GM23248 (cell line): ENCODE measurements at regions not wholly inside any gene's neighbourhood (a gene's known extent, or its start where the extent isn't known, plus 50 kb on each side); places are given as distances from the start of the nearest gene placed in this dataset.

Experiments used
- DNase-seq: peaks from one replicate; pipeline ENCODE4 v3.0.0-alpha.2; 2015
- H2AFZ ChIP-seq: fragments of 200-600 bp; sonication (generic); 2 replicates; pipeline ENCODE4 v1.6.1; 2016; ENCODE audit warnings: antibody characterized with exemption
- H3F3A ChIP-seq: fragments of 200-600 bp; sonication (generic); 2 replicates; pipeline ENCODE4 v1.6.1; 2016; ENCODE audit warnings: mild to moderate bottlenecking, antibody characterized with exemption, mixed run types; ENCODE audit not compliant: insufficient read depth
- H3K27ac ChIP-seq: fragments of 200-600 bp; sonication (generic); 2 replicates; pipeline ENCODE4 v1.5.1; 2016; ENCODE audit warnings: mild to moderate bottlenecking
- H3K27me3 ChIP-seq: fragments of 200-600 bp; sonication (generic); replicated peaks from 2 replicates; pipeline ENCODE4 v1.6.1; 2016; ENCODE audit warnings: mild to moderate bottlenecking; ENCODE audit not compliant: insufficient read depth
- H3K36me3 ChIP-seq: fragments of 200-600 bp; sonication (generic); 2 replicates; pipeline ENCODE4 v1.6.1; 2016; ENCODE audit warnings: low read depth, mild to moderate bottlenecking
- H3K4me1 ChIP-seq: fragments of 200-600 bp; sonication (generic); 2 replicates; pipeline ENCODE4 v1.6.1; 2016; ENCODE audit warnings: mild to moderate bottlenecking; ENCODE audit not compliant: insufficient read depth
- H3K4me2 ChIP-seq: fragments of 200-600 bp; sonication (generic); one replicate; pipeline ENCODE4 v1.6.1; 2016; ENCODE audit warnings: mild to moderate bottlenecking; ENCODE audit not compliant: unreplicated experiment
- H3K4me3 ChIP-seq: fragments of 200-600 bp; sonication (generic); 2 replicates; pipeline ENCODE4 v1.5.1; 2016; ENCODE audit warnings: mild to moderate bottlenecking
- H3K79me2 ChIP-seq: fragments of 200-600 bp; sonication (generic); 2 replicates; pipeline ENCODE4 v1.6.1; 2016; ENCODE audit warnings: mild to moderate bottlenecking; ENCODE audit not compliant: insufficient read depth
- H3K9ac ChIP-seq: fragments of 200-600 bp; sonication (generic); 2 replicates; pipeline ENCODE4 v1.6.1; 2016; ENCODE audit warnings: mild to moderate bottlenecking
- H3K9me2 ChIP-seq: fragments of 200-600 bp; sonication (generic); 2 replicates; pipeline ENCODE4 v1.6.1; 2016; ENCODE audit warnings: mixed run types, mild to moderate bottlenecking, moderate library complexity; ENCODE audit not compliant: insufficient read depth
- H3K9me3 ChIP-seq: fragments of 200-600 bp; sonication (generic); one replicate; pipeline ENCODE4 v1.6.1; 2017; ENCODE audit warnings: low read depth
- H4K20me1 ChIP-seq: fragments of 200-600 bp; sonication (generic); 2 replicates; pipeline ENCODE4 v1.6.0; 2016; ENCODE audit not compliant: insufficient read depth
- EZH2 ChIP-seq: fragments of 200-600 bp; sonication (generic); IDR thresholded peaks from 2 replicates; pipeline ENCODE4 v1.6.1; 2018; ENCODE audit warnings: antibody characterized with exemption, mild to moderate bottlenecking; ENCODE audit not compliant: insufficient read depth, poor library complexity, severe bottlenecking
- EZH2phosphoT487 ChIP-seq: fragments of 200-600 bp; sonication (generic); IDR thresholded peaks from 2 replicates; pipeline ENCODE4 v1.6.1; 2018; ENCODE audit warnings: antibody characterized with exemption, moderate library complexity, mild to moderate bottlenecking, low read depth; ENCODE audit not compliant: insufficient read depth
- WGBS, 2 experiments: methylation state at CpG; one replicate each; pipeline ENCODE4 v1.1.6; 2015 to 2017; ENCODE audit warnings: low lambda C conversion rate in 2 of 2, low coverage in 1 of 2; ENCODE audit errors: missing lambda C conversion rate in 2 of 2; 5-methylcytosine and 5-hydroxymethylcytosine counted together
- in situ Hi-C: fragments of 300-500 bp; cut with MboI; formaldehyde crosslinking; loops from 2 replicates; pipeline ENCODE4 v1.15.0; 2020

DNA sequence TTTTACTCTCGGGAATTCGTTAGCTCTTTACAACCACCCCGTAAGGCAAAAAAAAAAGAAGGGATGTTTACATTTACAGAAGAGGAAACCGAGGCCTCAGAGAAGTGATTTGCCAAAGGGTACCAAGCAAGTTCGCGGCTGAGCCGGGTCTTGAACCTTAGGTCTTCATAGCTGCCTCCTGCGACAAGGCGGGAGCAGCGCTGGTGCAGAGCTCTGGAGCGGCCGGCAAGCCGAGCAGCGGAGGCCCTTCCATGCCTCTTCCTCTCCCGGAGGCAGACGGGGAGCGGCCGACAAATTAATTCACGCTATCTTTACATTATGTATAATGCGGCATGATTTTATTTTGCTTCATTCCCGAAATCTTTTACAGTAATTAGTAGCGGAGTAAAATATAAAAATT, 536.3 kb downstream of the INSC start:
- in situ Hi-C loops: no loop called here
- H3K4me2 ChIP-seq: no peak overlapping the region

DNA sequence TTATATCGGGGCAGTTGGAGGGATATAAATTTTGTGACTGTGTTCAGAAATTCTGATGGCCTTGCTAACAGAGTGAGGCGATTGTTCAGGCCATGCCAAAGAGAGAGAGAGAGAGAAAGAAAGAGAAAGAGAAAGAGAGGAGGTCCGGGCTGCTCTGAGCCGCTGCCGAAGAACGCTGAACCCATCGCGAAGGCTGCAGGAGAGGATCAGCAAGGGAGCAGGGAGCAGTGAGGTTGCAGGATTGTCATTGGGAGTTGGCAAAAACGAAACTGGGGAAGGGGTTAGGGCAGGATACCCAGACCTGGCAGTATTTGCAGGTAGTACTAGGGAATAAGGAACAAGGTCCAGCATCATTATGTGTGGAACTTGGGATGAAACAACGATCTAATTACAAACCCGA, 537.1 kb downstream of the INSC start:
- Histone ChIP-seq H3K27me3 (peaks cover 13% of the 10 kb centered on the region), H3K4me2 (no peak overlapping the region), H3F3A (no peaks in the 10 kb centered on the region), H3K79me2 (no peaks in the 10 kb centered on the region), H2AFZ (no peak overlapping the region), H3K9me2 (no peaks in the 10 kb centered on the region), H3K36me3 (no peaks in the 10 kb centered on the region), H3K4me1 (no peaks in the 10 kb centered on the region), H3K9me3 (no peaks in the 10 kb centered on the region), H3K4me3 (no peak overlapping the region), H3K9ac (no peak overlapping the region), H4K20me1 (no peaks in the 10 kb centered on the region), H3K27ac (no peak overlapping the region)
- in situ Hi-C loops: no loop called here
- WGBS, 2 experiments: 67 to 74% methylated on average over 11 of the region's 11 CpGs
- no peak for DNase-seq
- TF ChIP-seq EZH2phosphoT487 (no peak), EZH2 (no peak)

More for the DNA sequence above, 536.3 kb downstream of the INSC start:
- H3K27ac ChIP-seq: no peak overlapping the region
- no peaks in the 10 kb centered on the region for H3K9me3 ChIP-seq
- TF ChIP-seq EZH2phosphoT487: no peak
- TF ChIP-seq EZH2: no peak
- H3K27me3 ChIP-seq: peaks cover 13% of the 10 kb centered on the region
- no peaks in the 10 kb centered on the region for H3F3A ChIP-seq
- H3K9ac ChIP-seq: no peak overlapping the region
- H3K36me3 ChIP-seq: no peaks in the 10 kb centered on the region
- H3K79me2 ChIP-seq: no peaks in the 10 kb centered on the region
- no peak overlapping the region for H2AFZ ChIP-seq
- H3K9me2 ChIP-seq: no peaks in the 10 kb centered on the region
- WGBS, 2 experiments: 91 to 94% methylated on average over 22 of the region's 22 CpGs
- no peaks in the 10 kb centered on the region; the same call in 1 of the 2 replicates for H4K20me1 ChIP-seq
- H3K4me3 ChIP-seq: no peak overlapping the region
- no peak for DNase-seq
- no peaks in the 10 kb centered on the region for H3K4me1 ChIP-seq

DNA sequence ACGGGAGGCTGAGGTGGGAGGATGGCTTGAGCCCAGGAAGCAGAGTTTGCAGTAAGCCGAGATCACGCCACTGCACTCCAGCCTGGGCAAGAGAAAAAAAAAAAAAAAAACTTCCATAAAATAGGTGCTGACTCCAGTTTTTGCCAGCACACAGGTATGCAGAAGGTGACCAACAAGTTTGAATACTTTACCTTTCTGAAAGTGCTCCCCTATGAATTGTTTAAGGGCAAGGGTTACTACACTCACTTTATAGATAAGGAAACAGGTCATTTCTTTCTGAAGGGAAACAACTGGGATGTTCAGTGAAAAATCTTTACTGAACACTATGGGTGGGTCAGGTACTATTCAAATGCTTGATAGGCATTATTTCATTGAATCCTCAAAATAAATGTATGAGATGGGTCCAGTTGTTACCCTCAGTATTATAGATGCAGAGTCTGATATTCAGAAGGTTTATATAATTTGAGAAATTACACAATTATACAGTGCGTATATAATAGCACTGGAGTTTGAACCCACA, 538.5 kb downstream of the INSC start:
- no peaks in the 10 kb centered on the region for H3F3A ChIP-seq
- 72 to 80% methylated on average over 4 of the region's 4 CpGs for WGBS, 2 experiments
- in situ Hi-C loops: no loop called here
- H3K9me2 ChIP-seq: no peaks in the 10 kb centered on the region
- H3K4me2 ChIP-seq: no peak overlapping the region
- TF ChIP-seq EZH2phosphoT487 (no peak), EZH2 (no peak)
- no peaks in the 10 kb centered on the region for H3K36me3 ChIP-seq
- no peak overlapping the region for H2AFZ ChIP-seq
- peaks cover 13% of the 10 kb centered on the region for H3K27me3 ChIP-seq
- H3K9ac ChIP-seq: no peak overlapping the region
- H4K20me1 ChIP-seq: no peaks in the 10 kb centered on the region
- H3K4me1 ChIP-seq: no peaks in the 10 kb centered on the region
- H3K9me3 ChIP-seq: no peaks in the 10 kb centered on the region
- no peak overlapping the region for H3K4me3 ChIP-seq
- no peak overlapping the region for H3K27ac ChIP-seq
- DNase-seq: no peak
- no peaks in the 10 kb centered on the region for H3K79me2 ChIP-seq

- no peaks in the 10 kb centered on the region for H4K20me1 ChIP-seq
- H3K27ac ChIP-seq: no peak overlapping the region
- no peak for DNase-seq
- no peaks in the 10 kb centered on the region for H3K36me3 ChIP-seq
- no peaks in the 10 kb centered on the region for H3K4me1 ChIP-seq
- no peak overlapping the region for H3K4me2 ChIP-seq
- H3K9me3 ChIP-seq: no peaks in the 10 kb centered on the region
- no peak overlapping the region for H3K9ac ChIP-seq
- H3K9me2 ChIP-seq: no peaks in the 10 kb centered on the region
- TF ChIP-seq EZH2 (no peak), EZH2phosphoT487 (no peak)
- no peak overlapping the region for H2AFZ ChIP-seq
- H3F3A ChIP-seq: no peaks in the 10 kb centered on the region
- H3K27me3 ChIP-seq: peaks cover 13% of the 10 kb centered on the region
- 56 to 67% methylated on average over 4 of the region's 4 CpGs for WGBS, 2 experiments
- in situ Hi-C loops: no loop called here
- H3K4me3 ChIP-seq: no peak overlapping the region
- H3K79me2 ChIP-seq: no peaks in the 10 kb centered on the region
Observed at GRCh38 chr11:15654451-15654850, 539.7 kb downstream of the INSC start.

- H3K9me2 ChIP-seq: no peaks in the 10 kb centered on the region
- H3K27ac ChIP-seq: no peak overlapping the region
- no peak overlapping the region for H2AFZ ChIP-seq
- no peaks in the 10 kb centered on the region for H3K9me3 ChIP-seq
- no peak overlapping the region for H3K4me3 ChIP-seq
- H3K79me2 ChIP-seq: no peaks in the 10 kb centered on the region
- H3F3A ChIP-seq: no peaks in the 10 kb centered on the region
- H3K4me1 ChIP-seq: no peaks in the 10 kb centered on the region
- WGBS, 2 experiments: 59 to 61% methylated on average over 8 of the region's 8 CpGs
- H3K4me2 ChIP-seq: no peak overlapping the region
- in situ Hi-C loops: no loop called here
- H3K9ac ChIP-seq: no peak overlapping the region
- H4K20me1 ChIP-seq: no peaks in the 10 kb centered on the region
- no peaks in the 10 kb centered on the region for H3K36me3 ChIP-seq
- no peak for DNase-seq
- peaks cover 13% of the 10 kb centered on the region for H3K27me3 ChIP-seq
- no peak for TF ChIP-seq EZH2
- TF ChIP-seq EZH2phosphoT487: no peak
Observed at GRCh38 chr11:15655552-15655951, 540.8 kb downstream of the INSC start.
